ENCODE measurements at regions not wholly inside any gene's neighbourhood (a gene's known extent, or its start where the extent isn't known, plus 50 kb on each side); places are given as distances from the start of the nearest gene placed in this dataset.

DNA sequence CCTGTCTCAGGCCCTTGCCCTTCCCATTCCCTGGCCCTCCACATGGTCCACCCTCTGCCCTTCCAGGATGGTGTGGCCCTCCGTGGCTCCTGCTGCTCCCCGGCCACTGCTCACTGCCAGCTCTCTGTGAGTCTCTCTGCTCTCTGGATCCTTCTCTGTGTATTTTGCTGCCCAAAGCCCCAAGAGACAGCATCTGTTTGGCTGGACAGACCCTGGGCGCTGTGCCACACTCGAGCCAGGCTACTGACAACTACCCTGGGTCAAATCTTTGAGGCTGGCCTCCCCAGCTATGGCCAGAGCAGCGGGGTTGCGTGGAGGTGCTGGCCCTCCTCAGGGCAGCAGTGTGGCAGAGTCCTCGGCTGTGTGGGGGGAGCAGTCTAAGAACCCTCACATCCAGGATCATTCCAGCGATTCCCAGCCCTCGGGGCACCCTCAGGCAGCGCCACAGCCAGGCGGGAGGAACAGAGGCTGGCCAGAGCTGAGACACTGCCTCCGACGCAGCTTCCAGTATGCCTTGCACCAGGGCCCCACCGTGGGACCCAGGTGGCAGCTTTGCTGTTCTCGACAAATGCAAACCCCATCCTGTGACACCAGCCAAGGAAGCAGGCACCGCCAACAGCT, 139.4 kb upstream of the GLI2 start:
- no peak for DNase-seq

DNA sequence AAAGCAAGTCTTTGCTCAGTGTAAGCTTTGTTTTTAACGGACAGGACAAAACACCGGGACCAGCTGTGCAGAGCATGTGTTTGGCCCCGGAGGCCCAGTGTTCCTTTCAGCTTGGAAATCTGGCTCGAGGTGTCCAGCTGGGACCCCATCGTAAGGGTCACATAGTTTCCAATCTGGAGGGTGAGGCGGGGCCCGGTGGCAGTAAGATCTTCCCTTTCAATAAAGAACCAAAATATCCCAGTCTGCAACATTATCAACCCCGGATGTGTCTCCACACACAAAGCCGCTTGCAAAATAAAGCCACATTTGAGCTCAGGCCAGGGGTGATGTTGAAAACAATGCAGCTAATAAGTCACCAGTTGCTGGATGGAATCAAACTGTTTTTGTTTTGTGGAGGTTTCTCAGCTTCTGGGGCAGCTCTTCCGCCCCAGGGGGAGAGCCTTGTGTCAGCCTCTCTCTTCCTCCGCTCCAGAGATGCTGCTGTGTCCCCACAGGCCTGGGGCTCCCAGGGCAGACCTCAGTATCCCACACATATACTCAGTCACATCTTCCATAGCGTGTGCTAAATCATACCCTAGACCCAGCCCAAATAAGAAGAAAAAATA, 138.6 kb upstream of the GLI2 start:
- DNase-seq: no peak

DNA sequence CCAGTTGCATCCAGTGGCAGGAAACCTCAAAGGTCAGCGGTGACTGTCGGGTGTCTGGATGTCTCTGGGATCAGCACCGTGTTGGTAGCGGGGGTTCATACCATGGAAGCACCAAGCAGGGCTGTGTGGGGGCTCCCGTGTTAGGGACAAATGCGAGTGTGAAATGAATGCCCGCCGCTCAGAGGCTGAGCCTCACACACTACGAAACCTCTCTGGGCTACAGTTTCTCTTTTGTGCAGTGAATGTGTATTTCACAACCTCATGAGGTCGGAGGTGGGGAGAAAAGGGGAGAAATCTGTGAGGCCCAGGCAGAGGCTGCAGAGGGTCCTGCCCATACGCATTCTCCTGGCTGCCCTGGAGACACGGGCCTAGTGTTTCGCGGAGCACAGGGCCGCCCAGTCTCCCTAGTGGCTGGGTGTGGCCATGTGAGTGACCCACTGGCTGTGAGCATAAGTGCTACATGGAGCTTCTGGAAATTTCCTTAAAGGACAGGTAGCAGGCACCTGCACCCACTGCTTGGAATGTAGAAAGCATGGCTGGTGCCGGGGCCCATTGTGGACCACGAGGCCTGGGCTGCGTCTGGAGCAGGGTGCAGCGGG, 138.0 kb upstream of the GLI2 start:
- DNase-seq: no peak

DNA sequence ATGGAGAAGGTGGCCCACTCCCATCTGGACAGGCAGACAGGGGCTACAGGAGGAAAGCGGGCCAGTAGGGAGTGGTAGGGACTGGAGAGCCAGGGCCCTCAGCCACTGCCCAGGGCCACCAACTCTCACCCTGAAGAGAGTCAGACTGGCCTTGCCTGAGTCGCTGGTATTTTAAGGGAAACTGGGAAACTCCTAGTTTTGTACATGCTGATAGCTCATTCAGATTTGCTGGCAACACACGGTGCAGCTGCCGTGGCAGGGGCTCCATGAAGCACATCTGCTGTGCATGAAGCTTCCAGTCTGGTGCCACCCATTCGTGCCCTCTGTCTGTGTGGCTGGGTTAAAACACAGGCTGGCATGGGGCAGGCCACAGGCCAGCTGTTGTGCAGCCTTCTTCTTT, 137.3 kb upstream of the GLI2 start:
- DNase-seq: no peak

DNA sequence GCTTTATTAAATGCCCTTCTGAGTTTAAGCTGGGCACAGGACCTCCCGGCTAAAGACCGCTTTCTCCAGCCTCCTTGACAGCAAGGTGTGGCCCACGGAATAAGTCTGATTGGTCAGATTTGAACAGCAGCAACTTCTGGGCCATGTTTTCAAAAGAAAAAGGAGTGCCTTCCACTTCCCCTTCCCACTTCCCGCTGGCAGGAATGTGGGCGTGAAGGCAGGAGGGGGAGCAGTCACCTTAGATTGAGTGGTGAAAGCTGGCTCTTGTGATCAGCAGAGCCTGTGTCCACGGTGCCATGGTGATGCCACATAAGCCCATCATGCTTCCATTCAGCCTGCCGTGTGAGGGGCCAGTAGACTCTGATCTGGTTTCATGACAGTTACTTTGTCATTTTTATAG, 136.6 kb upstream of the GLI2 start:
- DNase-seq: no peak

DNA sequence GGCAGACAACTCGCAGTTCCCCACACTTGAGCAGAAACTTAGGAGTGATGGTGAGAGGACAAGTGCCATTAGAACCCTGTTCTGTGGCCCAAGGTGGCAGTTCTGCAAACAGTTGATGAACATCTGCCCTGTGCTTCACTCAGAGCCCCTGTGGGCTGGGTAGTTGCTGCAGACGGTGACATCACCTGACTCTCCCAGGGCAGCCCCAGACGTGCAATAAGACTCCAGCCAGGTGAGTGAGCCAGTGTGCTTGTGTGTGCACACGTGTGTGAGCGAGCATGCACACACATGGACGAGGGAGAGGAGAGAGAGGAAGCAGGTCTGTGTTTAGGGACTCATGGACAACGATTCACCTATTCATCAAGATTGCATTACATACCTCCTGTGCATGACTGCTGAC, 136.0 kb upstream of the GLI2 start:
- no peak for DNase-seq

DNA sequence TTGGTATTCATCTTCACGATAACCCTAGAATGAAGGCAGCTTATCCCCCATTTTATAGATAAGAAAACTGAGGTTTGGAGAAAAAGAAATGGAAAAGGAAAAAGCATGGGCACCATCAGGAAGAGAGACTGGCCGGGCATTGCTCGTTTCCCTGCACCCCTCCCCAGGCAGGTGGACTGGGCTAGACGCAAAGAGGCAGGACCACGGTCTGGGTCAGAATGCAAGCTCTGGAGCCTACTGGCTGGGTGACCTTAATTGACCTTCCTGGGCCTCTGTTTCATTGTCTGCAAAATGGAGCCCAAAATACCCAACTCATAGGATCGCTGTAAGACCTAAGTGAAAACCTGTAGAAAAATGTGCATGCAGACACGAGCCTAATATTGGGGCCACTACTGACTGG, 135.3 kb upstream of the GLI2 start:
- no peak for DNase-seq

DNA sequence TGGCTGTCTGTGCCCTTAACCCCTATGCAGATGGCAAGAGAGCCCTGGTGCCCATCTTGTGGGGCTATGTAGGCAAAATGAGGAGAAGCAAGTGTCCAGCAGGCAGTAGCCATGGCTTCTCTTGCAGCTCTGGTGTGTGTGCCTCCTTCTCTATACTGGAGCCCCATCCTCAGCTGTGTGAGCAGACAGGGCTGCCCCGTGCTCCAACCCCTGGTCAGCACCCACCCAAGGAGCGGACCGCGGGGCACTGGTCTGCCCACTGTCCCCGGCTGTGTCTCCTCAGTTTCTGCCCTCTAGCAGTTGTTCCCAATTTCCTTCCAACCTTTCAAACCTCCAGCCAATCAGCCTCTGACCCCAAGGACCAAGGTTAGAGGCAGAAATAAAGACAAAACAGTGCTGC, 134.9 kb upstream of the GLI2 start:
- no peak for DNase-seq

DNA sequence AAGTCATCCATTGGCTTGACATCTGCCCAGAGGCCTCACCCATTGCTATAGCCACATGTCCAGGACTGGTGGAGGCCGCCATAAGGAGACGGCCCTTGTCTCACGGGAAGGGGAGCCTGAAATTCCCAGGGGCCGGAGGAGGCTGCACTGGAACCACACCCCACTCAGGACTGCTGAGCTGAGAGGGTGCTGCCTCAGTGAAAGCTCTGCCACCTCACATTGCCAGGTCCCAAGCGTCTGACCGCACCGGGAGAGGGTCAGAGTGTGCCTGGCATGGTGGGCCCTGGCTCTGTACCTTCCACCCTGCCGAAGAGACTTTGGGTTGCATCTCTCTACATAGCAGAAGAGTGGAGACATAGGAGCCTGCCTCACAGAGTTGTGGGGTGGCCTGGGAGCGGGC, 134.1 kb upstream of the GLI2 start:
- no peak for DNase-seq

DNA sequence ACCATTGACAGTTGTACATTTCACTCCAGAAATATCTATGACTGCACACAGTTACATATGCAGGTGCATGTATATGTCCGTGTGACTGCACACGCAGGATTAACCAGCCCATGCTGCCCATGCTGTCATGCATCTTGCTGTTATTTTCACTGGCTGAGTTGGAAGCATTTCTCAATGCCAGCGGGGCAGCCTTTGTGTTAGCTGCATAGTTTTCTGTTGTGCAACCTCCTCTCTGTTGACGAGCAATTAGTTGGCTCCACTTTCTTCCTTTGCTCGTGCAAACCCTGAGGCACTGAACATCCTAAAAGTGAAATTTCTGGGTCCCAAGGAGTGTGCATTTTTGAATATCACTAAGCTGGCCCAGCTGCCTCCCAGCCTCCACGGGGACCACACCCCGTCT, 133.4 kb upstream of the GLI2 start:
- DNase-seq: no peak

DNA sequence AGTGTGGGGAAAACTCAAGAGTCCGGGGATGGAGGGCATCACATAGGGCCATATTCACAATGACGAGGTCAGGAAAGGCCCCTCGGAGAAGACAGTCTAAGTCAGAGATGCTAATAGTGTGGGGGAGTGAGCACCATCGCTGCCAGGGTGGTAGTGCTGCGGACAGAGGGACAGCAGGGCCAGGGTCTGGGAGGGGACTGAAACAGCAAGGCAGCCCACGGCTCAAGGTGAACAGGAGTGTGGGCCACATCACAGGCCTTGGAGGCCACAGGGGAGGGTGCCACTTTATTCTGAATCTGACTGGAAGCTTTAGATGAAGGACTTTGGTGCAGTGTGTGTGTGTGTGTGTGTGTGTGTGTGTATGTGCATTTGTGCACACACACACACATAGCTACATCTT, 130.9 kb upstream of the GLI2 start:
- no peak for DNase-seq

DNA sequence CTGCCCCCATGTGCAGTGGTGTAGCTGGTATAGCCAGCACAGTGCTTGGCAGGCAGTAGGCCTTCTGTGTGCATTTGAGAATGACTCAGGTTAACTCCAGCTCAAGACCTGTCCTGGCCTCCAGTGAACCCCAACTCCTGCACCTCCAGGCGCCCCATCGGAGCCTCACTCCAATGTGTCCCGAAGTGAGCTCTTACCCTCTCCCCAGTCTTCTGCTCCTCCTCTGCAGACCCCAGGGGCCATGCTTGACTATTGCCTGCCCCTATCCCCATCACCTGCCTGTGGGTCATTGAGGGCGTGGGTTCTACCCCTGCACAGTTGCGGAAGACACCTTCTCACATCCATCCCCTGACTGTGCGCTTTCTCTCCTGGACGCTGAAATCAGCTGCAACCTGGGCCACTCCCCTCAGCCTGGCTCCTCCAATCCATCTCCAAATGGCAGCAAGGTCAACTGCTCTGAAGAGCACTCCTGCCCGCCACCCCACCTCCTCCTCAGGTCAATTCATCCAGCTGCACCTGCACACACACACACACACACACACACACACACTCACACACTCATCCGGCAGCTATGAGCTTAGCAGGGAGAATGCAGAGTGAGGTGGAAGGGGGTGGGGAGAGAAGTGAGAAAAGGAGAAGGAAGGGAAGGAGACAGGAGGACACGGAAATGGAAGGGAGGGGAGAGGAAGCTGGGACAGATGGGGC, 130.3 kb upstream of the GLI2 start:
- no peak for DNase-seq

DNA sequence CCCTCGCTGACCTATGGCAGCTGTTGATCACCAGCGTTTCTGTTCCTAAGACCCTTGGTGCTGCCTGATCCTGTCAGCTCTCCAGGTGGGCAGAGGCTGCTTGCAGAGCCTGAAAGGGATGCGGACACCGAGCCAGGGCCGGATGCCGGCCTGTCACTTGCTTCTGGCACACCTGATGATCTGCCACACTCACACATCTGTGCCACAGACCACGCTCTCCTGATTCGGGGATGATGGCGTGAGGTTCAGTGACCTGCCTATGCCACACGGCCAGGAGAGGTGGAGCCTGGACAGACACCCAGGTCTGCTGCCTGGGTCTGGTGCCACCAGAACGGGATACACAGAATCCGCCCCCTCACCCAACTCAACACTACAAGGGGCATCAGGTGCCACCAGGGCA, 129.4 kb upstream of the GLI2 start:
- no peak for DNase-seq

DNA sequence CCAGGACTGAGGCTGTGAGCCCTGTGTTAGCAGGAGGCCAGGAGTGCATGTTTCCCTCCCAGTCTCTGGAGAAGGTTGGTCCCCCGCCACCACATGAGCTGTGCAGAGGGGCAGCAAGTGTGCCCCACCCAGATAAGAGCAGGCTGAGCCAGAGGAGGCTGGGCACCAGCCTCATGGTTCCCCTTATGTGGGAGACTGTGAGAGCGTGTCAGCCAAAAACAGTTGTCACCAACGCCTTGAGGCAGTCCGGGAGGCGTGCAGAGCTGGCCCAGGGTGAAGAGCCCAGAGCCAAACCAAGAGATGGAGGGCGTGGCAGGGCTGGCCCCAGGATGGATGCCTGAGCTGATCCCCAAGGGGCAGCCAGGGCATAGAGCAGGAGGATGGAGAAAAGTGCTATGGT, 128.7 kb upstream of the GLI2 start:
- DNase-seq: no peak

DNA sequence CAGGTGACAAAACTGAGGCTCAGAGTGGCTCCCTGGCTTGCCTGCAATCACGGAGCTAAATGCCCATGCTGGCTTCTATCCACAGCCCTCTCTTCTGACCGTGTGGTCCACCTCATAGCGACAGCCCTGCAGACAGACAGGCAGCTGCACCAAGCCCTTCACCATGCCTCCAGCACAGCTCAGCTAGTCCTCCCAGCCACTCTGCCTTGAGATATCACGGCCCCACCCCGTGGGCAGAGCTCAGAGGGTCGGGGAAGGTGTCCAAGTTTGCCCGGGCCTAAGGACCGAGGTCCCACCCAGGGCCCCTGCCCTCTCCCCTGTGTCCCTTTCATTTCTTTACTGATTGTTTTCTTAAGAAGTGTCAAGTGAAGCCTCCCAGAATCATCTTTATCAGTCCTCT, 128.2 kb upstream of the GLI2 start:
- no peak for DNase-seq

DNA sequence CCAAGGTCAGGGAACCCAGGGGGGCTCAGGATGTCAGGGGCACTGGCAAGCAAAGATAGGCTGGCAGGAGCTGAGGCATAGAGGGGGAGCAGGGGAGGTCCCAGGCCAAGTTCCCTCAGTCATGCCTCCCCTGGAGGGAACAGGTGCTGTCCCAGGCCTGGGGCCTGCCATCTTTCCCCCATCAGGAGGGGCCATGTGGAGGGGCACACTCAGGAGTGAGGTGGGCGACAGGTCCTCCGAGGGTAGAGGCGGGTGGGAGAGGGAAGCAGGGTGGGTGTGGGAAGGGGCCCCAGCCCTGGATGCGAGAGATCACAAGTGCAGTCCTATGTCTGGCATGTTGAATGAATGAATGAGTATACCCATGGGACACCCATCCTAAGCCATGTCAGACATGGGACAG, 127.7 kb upstream of the GLI2 start:
- no peak for DNase-seq

DNA sequence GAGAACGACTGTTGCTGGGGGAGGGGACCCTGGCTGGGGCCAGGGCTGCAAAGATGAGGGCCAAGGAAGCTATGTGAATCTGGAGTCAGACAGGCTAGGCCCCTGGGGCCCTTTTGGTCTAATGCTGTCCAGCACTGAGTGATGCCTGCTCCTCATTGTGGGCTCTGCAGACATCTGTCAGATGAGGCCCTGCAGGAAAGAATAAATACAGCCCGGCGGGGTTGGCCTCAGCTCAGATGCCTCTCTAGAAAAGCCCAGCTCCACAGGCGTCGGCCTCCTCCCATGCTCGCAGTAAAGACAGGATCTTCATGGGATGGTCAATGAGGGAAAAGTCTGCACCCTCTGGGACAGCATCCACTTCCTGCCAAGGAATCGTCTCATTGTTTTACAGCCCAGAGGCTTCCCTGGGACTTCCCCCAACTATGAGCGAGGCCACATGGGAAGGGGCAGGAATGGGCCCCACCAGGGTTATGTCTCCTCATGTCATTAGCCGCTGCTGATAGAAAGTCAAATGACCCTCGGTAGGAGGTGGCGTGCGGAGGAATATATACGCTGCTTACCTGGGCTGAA, 125.8 kb upstream of the GLI2 start:
- no peak for DNase-seq

DNA sequence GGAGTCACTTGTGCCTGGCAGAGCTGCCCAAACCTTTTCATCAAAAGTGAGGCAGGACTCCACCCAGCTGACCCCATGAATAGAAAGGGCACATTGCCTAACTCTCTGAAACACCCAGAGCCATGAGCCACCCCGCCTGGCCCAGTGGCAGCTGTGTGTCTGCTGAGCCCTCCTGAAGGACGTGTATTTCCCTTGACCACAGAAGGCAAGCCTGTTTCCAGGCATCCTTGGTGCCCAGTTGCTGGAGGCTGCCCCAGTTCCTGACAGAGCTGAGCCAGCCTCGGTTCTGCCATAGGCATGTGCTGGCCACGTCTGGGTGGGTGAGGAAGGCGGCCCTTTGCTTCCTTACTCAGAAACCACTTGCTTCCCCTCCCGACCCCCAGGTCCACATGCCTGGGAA, 124.7 kb upstream of the GLI2 start:
- DNase-seq: no peak

DNA sequence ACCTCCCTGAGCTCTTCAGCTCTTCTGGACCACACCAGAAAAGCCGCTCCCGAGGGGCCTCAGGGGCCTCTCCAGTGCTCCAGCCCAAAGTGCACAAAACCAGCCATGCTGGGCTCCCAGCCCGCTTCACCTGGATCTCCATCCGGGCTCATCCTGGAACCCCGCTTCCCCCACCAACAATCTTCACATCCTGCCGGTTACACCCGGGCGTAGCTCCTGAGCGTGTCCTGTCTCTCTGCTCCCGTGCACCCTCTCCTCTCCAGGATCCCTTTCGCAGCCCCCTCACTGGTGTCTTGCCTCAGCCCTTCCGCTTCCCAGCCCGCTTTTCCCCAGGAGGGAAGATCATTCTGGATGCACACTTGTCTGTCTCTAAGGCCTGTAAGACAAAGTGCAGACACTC, 123.7 kb upstream of the GLI2 start:
- no peak for DNase-seq

DNA sequence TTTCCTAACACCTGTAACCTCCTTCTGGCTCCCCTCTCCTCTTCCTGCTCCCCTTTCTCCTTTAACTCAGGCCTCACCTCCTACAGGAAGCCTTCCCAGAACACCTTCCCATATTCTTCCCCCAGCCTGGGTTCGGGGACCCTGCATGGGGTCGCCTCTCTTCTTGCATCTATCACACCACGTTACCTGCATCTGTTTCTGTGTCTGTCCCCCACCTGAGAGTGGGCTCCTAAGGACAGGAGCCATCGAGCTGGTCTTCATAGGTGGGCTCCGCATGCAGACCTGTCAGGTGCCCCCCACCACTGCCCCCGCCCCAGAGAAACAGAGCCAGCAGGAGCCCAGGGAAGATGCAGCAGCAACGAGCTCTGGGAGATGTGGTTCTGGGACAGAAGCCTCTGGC, 123.2 kb upstream of the GLI2 start:
- no peak for DNase-seq

DNA sequence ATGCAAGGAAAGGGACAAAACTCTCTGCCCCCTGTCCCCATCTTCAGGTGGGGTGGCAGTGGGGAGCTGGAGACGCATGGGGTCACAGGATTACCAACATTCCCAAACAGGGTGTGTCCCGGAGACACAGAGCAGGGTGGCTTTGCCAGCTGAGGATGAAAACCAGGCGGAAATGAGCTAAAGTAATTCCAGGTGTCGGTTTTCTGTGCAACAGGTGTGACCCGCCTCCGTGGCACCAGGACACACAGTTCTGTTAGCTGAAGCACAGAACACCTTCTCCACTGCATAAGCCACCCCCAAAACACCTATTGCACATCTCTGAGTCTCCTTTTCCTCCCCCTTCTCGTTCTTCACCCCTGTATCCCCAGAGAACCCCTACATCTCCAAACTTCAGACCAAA, 122.7 kb upstream of the GLI2 start:
- DNase-seq: no peak

DNA sequence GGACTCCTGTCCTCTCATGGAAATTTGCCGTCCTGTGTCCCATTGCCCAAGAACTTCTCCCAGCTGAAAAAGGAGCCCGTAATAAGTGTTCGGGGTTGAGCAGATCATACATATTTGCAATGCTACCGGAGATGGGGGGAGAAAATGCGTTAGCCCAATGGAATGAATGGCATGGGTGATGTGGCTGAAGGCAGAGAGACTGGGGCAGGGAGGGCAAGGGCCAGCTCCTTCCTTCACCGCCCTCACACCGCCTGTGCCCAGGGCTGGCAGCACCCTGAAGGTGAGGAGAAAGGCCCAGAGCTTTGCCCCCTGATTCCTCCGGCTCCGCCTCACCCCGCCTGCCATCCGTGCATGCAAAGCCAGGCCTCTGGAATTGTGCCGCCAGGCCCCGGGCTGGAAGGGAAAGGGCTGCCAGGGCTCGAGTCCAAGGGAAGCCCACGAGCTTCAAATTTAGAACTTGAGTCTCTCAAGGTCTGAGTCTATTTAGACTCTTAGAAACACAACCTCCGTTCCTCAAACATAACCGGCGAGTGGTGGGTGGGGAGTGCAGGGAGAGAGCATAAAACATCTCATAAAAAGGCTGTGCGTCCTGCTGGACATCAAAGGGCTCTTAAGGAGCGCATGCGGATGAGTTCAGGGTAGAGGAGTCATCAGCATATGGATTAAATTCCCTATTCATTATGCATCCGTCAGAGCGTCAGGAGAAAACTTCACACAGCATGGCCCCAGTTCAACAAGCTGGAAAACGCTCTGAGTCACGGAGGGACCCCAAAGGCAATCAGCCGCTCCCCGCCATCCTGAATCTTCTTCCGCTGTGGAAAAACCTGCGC, 121.7 kb upstream of the GLI2 start:
- no peak for DNase-seq

DNA sequence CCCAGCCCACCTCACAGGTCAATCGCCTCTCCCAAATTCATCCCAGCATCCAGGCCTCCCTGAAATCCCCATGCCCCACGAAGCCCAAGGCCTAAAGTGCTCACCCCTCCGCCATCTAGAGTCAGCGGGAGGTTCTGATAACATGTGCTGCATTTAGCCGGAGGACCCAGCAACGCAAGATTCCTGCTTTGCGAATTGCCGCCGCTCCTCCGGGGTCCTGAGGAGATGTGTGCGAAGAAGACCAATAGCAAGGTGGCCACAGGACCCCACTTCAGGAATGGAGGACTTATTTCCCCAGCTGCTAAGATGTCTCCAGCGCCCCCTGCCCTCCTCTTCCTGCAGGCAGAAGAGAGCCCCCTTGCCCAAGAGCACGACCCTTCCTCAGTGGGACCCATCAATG, 120.8 kb upstream of the GLI2 start:
- DNase-seq: no peak

Data from activated CD4-positive, alpha-beta T cell treated with anti-CD3 and anti-CD28 coated beads for 4 hours (primary cell).